Testis (tissue), 2 donors: ENCODE measurements at regions not wholly inside any gene's neighbourhood (a gene's known extent, or its start where the extent isn't known, plus 50 kb on each side); places are given as distances from the start of the nearest gene placed in this dataset.

Experiments
- CTCF ChIP-seq, 3 experiments: fragments of 450-650 bp in 2 of 3; fragments of 200-600 bp in 1 of 3; sonication (generic) in 1 of 3; IDR thresholded peaks; one replicate each; pipeline ENCODE4 v1.5.1; 2016 to 2019; ENCODE audit warnings: antibody characterized with exemption in 3 of 3, mild to moderate bottlenecking in 2 of 3, moderate library complexity in 1 of 3
- POLR2A ChIP-seq: fragments of 450-650 bp; IDR thresholded peaks from one replicate; pipeline ENCODE4 v1.6.1; 2017; ENCODE audit warnings: antibody characterized with exemption, mild to moderate bottlenecking, moderate library complexity

DNA sequence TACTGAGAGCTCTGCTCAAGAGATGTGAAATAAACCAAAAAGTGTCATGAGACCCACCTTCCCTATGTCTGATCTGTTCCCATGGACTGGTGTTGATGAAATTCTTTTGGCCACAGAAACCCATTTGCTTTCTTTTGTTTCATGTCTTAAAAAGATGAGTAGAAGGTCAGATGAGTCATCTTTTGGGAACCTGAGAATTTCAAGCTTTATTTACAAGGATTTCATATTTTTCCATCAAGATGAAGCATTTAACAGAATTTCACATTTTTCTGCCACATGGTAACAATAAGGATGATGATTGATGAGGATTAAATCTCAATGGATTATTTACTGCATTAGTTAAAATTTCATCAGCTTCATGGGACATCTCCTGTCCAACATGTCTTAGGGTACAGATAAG, 337.8 kb downstream of the DEPDC1B start:
- TF ChIP-seq CTCF (IDR thresholded peaks at IDR 0.05) (no peak), POLR2A (no peak)
